Activated CD8-positive, alpha-beta T cell treated with anti-CD3 and anti-CD28 coated beads, Interleukin-2, amount 10 ng/mL, durations not matched to agents 7 days and 5 days (primary cell): ENCODE measurements at regions not wholly inside any gene's neighbourhood (a gene's known extent, or its start where the extent isn't known, plus 50 kb on each side); places are given as distances from the start of the nearest gene placed in this dataset.

ENCODE experiments used
- ATAC-seq: fragments of 150-1000 bp; cut with Tn5 transposase; one replicate; pipeline ENCODE4 v1.10.0; 2021; ENCODE audit warnings: moderate library complexity
- CTCF ChIA-PET: fragments of 350-600 bp; sonication (Branson Sonifier 250); formaldehyde crosslinking; loops from one replicate; lab custom pipeline; 2021; ENCODE audit warnings: antibody characterized with exemption; lab: Charles Lee
- POLR2A ChIA-PET: fragments of 350-600 bp; sonication (Branson Sonifier 250); formaldehyde crosslinking; loops from one replicate; lab custom pipeline; 2021; ENCODE audit warnings: antibody characterized with exemption; lab: Charles Lee
- DNase-seq: peaks from one replicate; pipeline ENCODE4 v3.0.0-alpha.2; 2020
- H3K27ac Mint-ChIP-seq: one replicate; pipeline ENCODE4 v1.8.0; 2021; ENCODE audit warnings: mild to moderate bottlenecking, mixed read lengths
- H3K27me3 Mint-ChIP-seq: one replicate; pipeline ENCODE4 v1.8.0; 2021; ENCODE audit warnings: low read depth, mixed read lengths
- H3K36me3 Mint-ChIP-seq: one replicate; pipeline ENCODE4 v1.8.0; 2021; ENCODE audit warnings: low read depth, mixed read lengths
- H3K4me1 Mint-ChIP-seq: one replicate; pipeline ENCODE4 v1.8.0; 2021; ENCODE audit warnings: low read depth, mixed read lengths
- H3K4me3 Mint-ChIP-seq: one replicate; pipeline ENCODE4 v1.8.0; 2021; ENCODE audit warnings: mild to moderate bottlenecking, mixed read lengths
- H3K9me3 Mint-ChIP-seq: one replicate; pipeline ENCODE4 v1.8.0; 2022; ENCODE audit warnings: mixed read lengths; ENCODE audit not compliant: insufficient read depth

- Mint-ChIP-seq H3K4me3 (no peak overlapping the region), H3K4me1 (no peaks in the 10 kb centered on the region), H3K27me3 (peaks cover 25% of the 10 kb centered on the region), H3K36me3 (no peaks in the 10 kb centered on the region), H3K9me3 (no peaks in the 10 kb centered on the region), H3K27ac (no peak overlapping the region)
- DNase-seq, result no peak
- ATAC-seq, result no peak
- ChIA-PET POLR2A (no interaction called here), CTCF (no interaction called here)
Observed at GRCh38 chr6:148225871-148226270, 116.8 kb upstream of the SASH1 start.

GRCh38 chr6:148226284-148226683 is 116.4 kb upstream of the SASH1 start:
- POLR2A ChIA-PET, result no interaction called here

GRCh38 chr6:148231572-148231971 is 111.1 kb upstream of the SASH1 start:
- no peak overlapping the region for H3K27ac Mint-ChIP-seq
- ChIA-PET CTCF (no interaction called here), POLR2A (no interaction called here)
- no peaks in the 10 kb centered on the region for H3K4me1 Mint-ChIP-seq
- no peak for DNase-seq
- no peak overlapping the region for H3K4me3 Mint-ChIP-seq
- no peak for ATAC-seq
- peaks cover 12% of the 10 kb centered on the region for H3K27me3 Mint-ChIP-seq
- H3K9me3 Mint-ChIP-seq, result no peaks in the 10 kb centered on the region
- no peaks in the 10 kb centered on the region for H3K36me3 Mint-ChIP-seq

More at GRCh38 chr6:148226284-148226683, 116.4 kb upstream of the SASH1 start:
- CTCF ChIA-PET, result no interaction called here
- H3K27me3 Mint-ChIP-seq, result peaks cover 22% of the 10 kb centered on the region
- no peak for DNase-seq
- no peak overlapping the region for H3K27ac Mint-ChIP-seq
- H3K4me1 Mint-ChIP-seq, result no peaks in the 10 kb centered on the region
- H3K9me3 Mint-ChIP-seq, result no peaks in the 10 kb centered on the region
- no peak overlapping the region for H3K4me3 Mint-ChIP-seq
- ATAC-seq, result no peak
- no peaks in the 10 kb centered on the region for H3K36me3 Mint-ChIP-seq

- no peaks in the 10 kb centered on the region for H3K4me1 Mint-ChIP-seq
- H3K27ac Mint-ChIP-seq, result no peak overlapping the region
- ChIA-PET CTCF (no interaction called here), POLR2A (no interaction called here)
- no peaks in the 10 kb centered on the region for H3K9me3 Mint-ChIP-seq
- ATAC-seq (no peak), DNase-seq (no peak)
- no peak overlapping the region for H3K4me3 Mint-ChIP-seq
- no peaks in the 10 kb centered on the region for H3K36me3 Mint-ChIP-seq
- peaks cover 5% of the 10 kb centered on the region for H3K27me3 Mint-ChIP-seq
Observed at GRCh38 chr6:148235446-148235845, 107.2 kb upstream of the SASH1 start.

- H3K36me3 Mint-ChIP-seq, result no peaks in the 10 kb centered on the region
- no peak overlapping the region for H3K4me3 Mint-ChIP-seq
- peaks cover 3% of the 10 kb centered on the region for H3K27me3 Mint-ChIP-seq
- no peaks in the 10 kb centered on the region for H3K4me1 Mint-ChIP-seq
- H3K9me3 Mint-ChIP-seq, result no peaks in the 10 kb centered on the region
- CTCF ChIA-PET, result no interaction called here
- DNase-seq (no peak), ATAC-seq (no peak)
- POLR2A ChIA-PET, result no interaction called here
- H3K27ac Mint-ChIP-seq, result no peak overlapping the region
Observed at GRCh38 chr6:148238713-148239112, 103.9 kb upstream of the SASH1 start.

GRCh38 chr6:148239215-148239614 is 103.4 kb upstream of the SASH1 start:
- peaks cover 3% of the 10 kb centered on the region for H3K27me3 Mint-ChIP-seq
- H3K36me3 Mint-ChIP-seq, result no peaks in the 10 kb centered on the region
- POLR2A ChIA-PET, result no interaction called here
- H3K4me1 Mint-ChIP-seq, result no peaks in the 10 kb centered on the region
- H3K9me3 Mint-ChIP-seq, result no peaks in the 10 kb centered on the region
- no peak overlapping the region for H3K4me3 Mint-ChIP-seq
- CTCF ChIA-PET, result no interaction called here
- DNase-seq (no peak), ATAC-seq (no peak)
- H3K27ac Mint-ChIP-seq, result no peak overlapping the region

- H3K27ac Mint-ChIP-seq, result no peak overlapping the region
- no peaks in the 10 kb centered on the region for H3K36me3 Mint-ChIP-seq
- no peaks in the 10 kb centered on the region for H3K9me3 Mint-ChIP-seq
- H3K4me1 Mint-ChIP-seq, result no peaks in the 10 kb centered on the region
- H3K4me3 Mint-ChIP-seq, result no peak overlapping the region
- H3K27me3 Mint-ChIP-seq, result peaks cover 3% of the 10 kb centered on the region
- DNase-seq, result no peak
- ATAC-seq, result no peak
- CTCF ChIA-PET, result no interaction called here
- POLR2A ChIA-PET, result no interaction called here
Observed at GRCh38 chr6:148239801-148240460, 102.7 kb upstream of the SASH1 start.

GRCh38 chr6:148240461-148240840 is 102.2 kb upstream of the SASH1 start:
- Mint-ChIP-seq H3K4me3 (no peak overlapping the region), H3K27ac (no peak overlapping the region), H3K9me3 (no peaks in the 10 kb centered on the region), H3K27me3 (peaks cover 3% of the 10 kb centered on the region), H3K4me1 (no peaks in the 10 kb centered on the region), H3K36me3 (no peaks in the 10 kb centered on the region)
- no peak for ATAC-seq
- DNase-seq, result no peak
- ChIA-PET POLR2A (no interaction called here), CTCF (no interaction called here)

- CTCF ChIA-PET, result no interaction called here
- H3K4me1 Mint-ChIP-seq, result no peaks in the 10 kb centered on the region
- no peak overlapping the region for H3K27ac Mint-ChIP-seq
- no peaks in the 10 kb centered on the region for H3K9me3 Mint-ChIP-seq
- peaks cover 3% of the 10 kb centered on the region for H3K27me3 Mint-ChIP-seq
- H3K36me3 Mint-ChIP-seq, result no peaks in the 10 kb centered on the region
- no peak overlapping the region for H3K4me3 Mint-ChIP-seq
- no peak for DNase-seq
- no peak for ATAC-seq
- POLR2A ChIA-PET, result no interaction called here
Observed at GRCh38 chr6:148240861-148241477, 101.7 kb upstream of the SASH1 start.

- Mint-ChIP-seq H3K27ac (no peak overlapping the region), H3K4me3 (no peak overlapping the region), H3K36me3 (no peaks in the 10 kb centered on the region), H3K4me1 (no peaks in the 10 kb centered on the region), H3K27me3 (peaks cover 5% of the 10 kb centered on the region), H3K9me3 (no peaks in the 10 kb centered on the region)
- CTCF ChIA-PET, result no interaction called here
- ATAC-seq (no peak), DNase-seq (no peak)
- POLR2A ChIA-PET, result no interaction called here
Observed at GRCh38 chr6:148242180-148242579, 100.5 kb upstream of the SASH1 start.

GRCh38 chr6:148244217-148244935 is 98.3 kb upstream of the SASH1 start:
- ChIA-PET CTCF (interaction anchor here (1.2 kb wide), 1 partner anchor 67 kb away, joined by 4 read pairs; no protein-coding TSS in a partner anchor), POLR2A (no interaction called here)
- Mint-ChIP-seq H3K4me1 (no peaks in the 10 kb centered on the region), H3K27me3 (peaks cover 6% of the 10 kb centered on the region), H3K4me3 (no peak overlapping the region), H3K27ac (no peak overlapping the region), H3K36me3 (no peaks in the 10 kb centered on the region), H3K9me3 (no peaks in the 10 kb centered on the region)
- no peak for ATAC-seq
- no peak for DNase-seq

GRCh38 chr6:148247386-148248063 is 95.1 kb upstream of the SASH1 start:
- Mint-ChIP-seq H3K4me3 (no peak overlapping the region), H3K27ac (no peak overlapping the region), H3K36me3 (no peaks in the 10 kb centered on the region), H3K9me3 (no peaks in the 10 kb centered on the region), H3K27me3 (peaks cover 4% of the 10 kb centered on the region), H3K4me1 (no peaks in the 10 kb centered on the region)
- CTCF ChIA-PET, result no interaction called here
- ATAC-seq (no peak), DNase-seq (no peak)
- POLR2A ChIA-PET, result no interaction called here
